NCI-H460 (cell line): ENCODE measurements at regions not wholly inside any gene's neighbourhood (a gene's known extent, or its start where the extent isn't known, plus 50 kb on each side); places are given as distances from the start of the nearest gene placed in this dataset.

Experiments used
- DNase-seq: peaks from one replicate; pipeline ENCODE4 v3.0.0-alpha.2; 2016; ENCODE audit warnings: low read depth; ENCODE audit errors: extremely low read depth

GRCh38 chr1:229023651-229024300, 247.1 kb upstream of the RAB4A start:
- no peak for DNase-seq

- DNase-seq, result peak; percentile 83
These were observed 246.3 kb upstream of the RAB4A start for GRCh38 chr1:229024528-229025130.

DNA sequence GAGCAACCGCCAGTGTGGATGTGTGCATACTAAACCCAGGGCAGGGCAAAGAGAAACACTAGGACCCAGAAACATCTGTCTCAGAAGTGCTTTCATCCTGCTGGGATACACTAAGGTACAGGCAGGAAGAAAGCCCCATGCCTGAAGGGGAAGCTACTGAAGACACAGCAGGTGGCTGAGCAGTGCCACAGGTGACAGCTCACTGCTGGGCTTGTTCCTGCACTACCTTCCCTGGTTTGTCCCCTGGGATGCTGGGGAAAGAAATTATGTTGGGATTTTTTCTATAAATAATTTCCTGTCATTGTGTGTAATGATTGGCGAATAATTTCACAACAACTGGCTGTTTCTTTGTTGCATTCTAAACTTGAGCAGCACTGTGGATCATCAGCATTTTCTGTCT, 245.3 kb upstream of the RAB4A start:
- no peak for DNase-seq

- DNase-seq, result no peak
These were observed 243.8 kb upstream of the RAB4A start for GRCh38 chr1:229027158-229027557.

GRCh38 chr1:229027622-229028182, 243.2 kb upstream of the RAB4A start:
- no peak for DNase-seq

DNA sequence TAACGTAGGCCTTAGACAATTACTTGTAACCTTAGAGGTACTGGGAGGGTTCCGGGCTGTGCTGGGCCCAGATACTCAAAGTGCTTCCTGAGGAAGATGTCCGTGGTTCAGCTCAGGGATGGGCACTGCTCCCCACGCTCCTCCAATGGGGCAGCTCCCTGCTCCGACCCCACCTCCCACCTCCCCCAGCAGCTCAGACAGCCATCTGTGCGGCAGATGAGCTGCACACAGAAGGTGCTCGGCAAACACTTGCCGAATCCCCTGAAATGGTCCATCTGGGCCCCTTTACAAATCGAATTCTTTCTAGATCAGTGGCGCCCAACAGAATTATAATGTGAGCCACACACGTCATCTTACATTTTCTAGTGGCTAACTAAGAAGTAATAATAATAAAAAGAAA, 242.4 kb upstream of the RAB4A start:
- DNase-seq, result no peak

GRCh38 chr1:229028987-229029878, 241.7 kb upstream of the RAB4A start:
- no peak for DNase-seq

- no peak for DNase-seq
These were observed 241.1 kb upstream of the RAB4A start for GRCh38 chr1:229029879-229030235.

- DNase-seq, result no peak
These were observed 240.3 kb upstream of the RAB4A start for GRCh38 chr1:229030630-229031029.

DNA sequence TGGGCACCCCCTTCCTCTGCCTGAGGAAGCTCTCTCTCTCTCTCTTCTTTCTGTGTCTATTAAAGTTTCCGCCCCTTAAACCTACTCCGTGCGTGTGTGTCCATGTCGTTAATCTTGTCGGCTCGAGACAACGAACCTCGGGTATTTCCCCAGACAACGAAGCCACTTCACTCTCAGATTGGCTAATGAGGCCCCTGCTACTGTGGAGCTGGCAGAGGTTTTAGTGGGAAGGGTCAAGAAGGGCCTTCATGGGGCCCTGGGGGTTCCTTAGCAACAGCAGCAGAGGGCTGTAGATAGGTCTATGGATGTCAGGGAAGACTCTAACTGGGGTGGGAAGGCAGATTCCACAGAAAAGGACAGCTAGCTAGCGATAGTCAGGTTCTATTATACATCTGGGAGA, 239.8 kb upstream of the RAB4A start:
- DNase-seq, result no peak

DNA sequence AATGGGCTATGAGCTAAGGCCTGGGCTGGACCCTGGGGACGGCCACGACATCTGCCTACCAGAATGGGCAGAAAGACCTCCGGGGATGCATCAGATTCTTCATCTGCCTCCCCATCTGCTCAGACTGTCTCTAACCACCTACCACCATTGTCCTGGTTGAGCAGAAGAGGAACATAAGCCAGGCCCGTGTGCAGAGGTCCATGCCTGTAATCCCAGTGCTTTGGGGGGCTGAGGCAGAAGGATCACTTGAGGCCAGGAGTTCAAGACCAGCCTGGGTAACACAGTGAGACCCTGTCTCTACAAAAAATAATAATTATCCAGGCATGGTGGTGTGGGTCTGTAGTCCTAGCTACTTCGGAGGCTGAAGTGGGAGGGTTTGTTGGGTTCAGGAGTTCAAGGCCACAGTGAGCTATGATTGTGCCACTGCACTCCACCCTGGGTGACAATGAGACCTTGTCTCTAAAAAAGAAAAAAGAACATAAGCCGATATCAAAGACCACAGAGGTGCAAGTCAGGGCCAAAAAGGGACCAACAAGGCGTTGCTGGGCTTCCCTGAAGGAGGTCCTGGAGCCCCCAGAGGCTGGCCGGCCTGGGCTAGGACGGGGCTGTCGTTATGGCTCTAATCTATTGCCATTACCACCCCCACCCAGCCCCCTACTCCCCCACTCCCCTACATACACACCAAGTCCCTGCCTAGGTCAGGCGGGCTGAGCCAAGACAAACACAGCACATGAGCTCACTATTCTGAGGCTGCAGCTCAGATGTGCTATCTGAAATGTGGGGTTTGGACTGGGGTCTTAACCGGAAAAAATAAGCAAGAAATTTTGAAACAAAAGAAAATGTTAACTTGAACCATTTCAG, 239.2 kb upstream of the RAB4A start:
- no peak for DNase-seq

DNA sequence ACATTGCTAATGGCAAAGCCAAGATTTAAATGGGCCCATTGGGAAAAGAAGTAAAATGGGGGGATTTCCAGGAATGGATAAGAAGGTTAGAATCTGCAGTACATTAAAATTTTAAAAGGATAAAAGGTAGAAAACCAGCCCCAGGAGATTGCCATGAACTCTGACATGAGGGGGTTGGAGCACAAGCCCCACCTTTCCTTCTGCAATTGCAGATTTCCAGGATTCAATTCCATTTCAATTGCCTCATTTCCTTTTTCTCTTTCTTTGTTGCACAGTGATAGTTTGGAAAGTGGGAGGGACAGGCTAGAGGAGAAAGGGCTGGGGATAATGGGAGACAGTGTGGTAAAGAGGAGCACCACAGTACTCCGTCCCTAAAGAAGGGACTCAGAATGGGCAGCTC, 238.5 kb upstream of the RAB4A start:
- no peak for DNase-seq

- DNase-seq, result no peak
These were observed 237.4 kb upstream of the RAB4A start for GRCh38 chr1:229033480-229033879.

DNA sequence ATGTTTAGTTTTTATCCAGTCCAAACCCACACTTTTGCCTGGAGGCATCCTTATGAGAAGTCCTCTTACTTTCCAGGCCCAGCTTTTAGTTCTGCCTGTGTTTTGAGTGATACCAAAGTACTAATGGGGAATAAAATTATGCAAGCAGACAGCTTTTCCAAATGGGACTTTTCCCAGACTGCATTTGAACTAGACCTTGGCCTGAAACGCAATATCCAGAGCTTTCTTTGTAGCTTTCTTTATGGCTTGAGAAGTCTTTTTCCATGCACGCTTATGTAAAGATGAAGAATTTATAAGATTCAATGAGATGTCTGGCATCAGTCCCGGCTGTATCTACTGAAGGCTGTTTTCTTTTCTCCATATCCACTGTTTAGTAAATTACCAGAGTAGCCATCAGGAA, 236.6 kb upstream of the RAB4A start:
- no peak for DNase-seq

- DNase-seq, result no peak
These were observed 235.7 kb upstream of the RAB4A start for GRCh38 chr1:229035054-229035747.

- DNase-seq, result no peak
These were observed 235.2 kb upstream of the RAB4A start for GRCh38 chr1:229035748-229036082.

- DNase-seq, result no peak
These were observed 233.0 kb upstream of the RAB4A start for GRCh38 chr1:229037806-229038405.

- no peak for DNase-seq
These were observed 230.1 kb upstream of the RAB4A start for GRCh38 chr1:229040630-229041358.

GRCh38 chr1:229041946-229042345, 229.0 kb upstream of the RAB4A start:
- DNase-seq, result no peak
